22Rv1 (cell line): ENCODE measurements at regions not wholly inside any gene's neighbourhood (a gene's known extent, or its start where the extent isn't known, plus 50 kb on each side); places are given as distances from the start of the nearest gene placed in this dataset.

ENCODE experiments used
- CTCF ChIP-seq: fragments of 450-650 bp; IDR thresholded peaks from 2 replicates; pipeline ENCODE4 v1.5.1; 2017; ENCODE audit warnings: mild to moderate bottlenecking
- ZFX ChIP-seq: fragments of 450-650 bp; IDR thresholded peaks from 2 replicates; pipeline ENCODE4 v1.6.1; 2017; ENCODE audit warnings: antibody characterized with exemption, borderline replicate concordance

DNA sequence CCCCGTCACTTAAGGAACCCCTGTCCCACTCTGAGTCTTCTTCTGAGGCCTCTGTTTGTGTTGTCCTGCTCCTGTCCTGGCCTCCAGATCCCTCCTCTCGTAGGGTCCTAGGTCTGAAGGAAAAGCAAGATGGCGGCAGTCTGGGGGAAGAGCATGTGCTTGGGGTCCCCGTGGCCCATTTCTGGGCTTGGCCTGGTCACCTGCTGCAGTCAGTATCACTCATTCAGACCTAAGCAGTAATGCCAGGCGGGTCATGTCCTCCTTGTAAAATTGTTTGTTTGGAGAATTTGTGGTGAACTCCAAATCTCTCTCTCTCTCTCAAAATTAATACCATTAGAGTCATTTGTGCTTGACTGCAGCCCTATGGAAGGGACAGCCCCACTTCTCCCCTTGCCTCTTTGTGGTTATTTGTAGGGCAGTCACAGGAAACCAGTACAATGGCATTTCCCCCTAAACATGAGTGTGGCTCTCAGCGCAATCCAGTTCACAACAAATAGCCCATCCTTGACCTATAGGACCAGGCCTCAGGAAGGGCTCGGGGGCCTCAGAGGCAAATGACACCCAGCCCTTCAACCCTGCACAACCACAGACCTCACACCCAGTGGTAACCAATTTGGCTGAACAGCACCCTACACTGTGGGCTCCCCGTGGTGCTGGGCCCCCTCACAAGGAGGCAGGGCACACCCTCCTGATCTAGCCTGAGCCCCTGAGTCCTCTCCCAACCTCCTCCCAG, 173.5 kb downstream of the OR4M2 start:
- TF ChIP-seq CTCF (no peak), ZFX (no peak)
